ENCODE measurements at regions not wholly inside any gene's neighbourhood (a gene's known extent, or its start where the extent isn't known, plus 50 kb on each side); places are given as distances from the start of the nearest gene placed in this dataset.

DNA sequence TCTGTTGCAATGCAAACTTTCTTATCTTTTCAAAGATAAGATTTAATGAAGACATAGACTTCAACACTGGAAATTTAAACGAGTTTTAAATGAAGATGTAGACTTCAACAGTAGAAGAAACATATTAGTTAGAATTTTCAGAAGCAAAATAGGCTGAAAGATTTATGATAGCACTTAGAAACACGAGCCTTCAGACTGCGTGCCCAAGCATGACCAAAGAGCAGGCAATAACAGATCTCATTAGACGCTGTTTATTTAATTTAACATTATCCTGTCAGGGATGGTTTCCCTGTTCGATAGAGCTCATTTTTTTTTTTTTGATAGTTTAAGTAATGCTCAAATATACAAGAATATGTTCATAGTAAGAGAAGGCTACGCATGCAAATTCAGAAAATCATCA is 604.7 kb upstream of the SOX9 start:
- TF ChIP-seq, protein P1, sequence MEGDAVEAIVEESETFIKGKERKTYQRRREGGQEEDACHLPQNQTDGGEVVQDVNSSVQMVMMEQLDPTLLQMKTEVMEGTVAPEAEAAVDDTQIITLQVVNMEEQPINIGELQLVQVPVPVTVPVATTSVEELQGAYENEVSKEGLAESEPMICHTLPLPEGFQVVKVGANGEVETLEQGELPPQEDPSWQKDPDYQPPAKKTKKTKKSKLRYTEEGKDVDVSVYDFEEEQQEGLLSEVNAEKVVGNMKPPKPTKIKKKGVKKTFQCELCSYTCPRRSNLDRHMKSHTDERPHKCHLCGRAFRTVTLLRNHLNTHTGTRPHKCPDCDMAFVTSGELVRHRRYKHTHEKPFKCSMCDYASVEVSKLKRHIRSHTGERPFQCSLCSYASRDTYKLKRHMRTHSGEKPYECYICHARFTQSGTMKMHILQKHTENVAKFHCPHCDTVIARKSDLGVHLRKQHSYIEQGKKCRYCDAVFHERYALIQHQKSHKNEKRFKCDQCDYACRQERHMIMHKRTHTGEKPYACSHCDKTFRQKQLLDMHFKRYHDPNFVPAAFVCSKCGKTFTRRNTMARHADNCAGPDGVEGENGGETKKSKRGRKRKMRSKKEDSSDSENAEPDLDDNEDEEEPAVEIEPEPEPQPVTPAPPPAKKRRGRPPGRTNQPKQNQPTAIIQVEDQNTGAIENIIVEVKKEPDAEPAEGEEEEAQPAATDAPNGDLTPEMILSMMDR (IDR thresholded peaks at IDR 0.05), result no peak
- no peak for TF ChIP-seq POLR2A (IDR thresholded peaks at IDR 0.05)
